Activated CD4-positive, alpha-beta memory T cell treated with anti-CD3 and anti-CD28 coated beads, Interleukin-2, amount 10 ng/mL, durations not matched to agents 7 days and 5 days (primary cell): ENCODE measurements at regions not wholly inside any gene's neighbourhood (a gene's known extent, or its start where the extent isn't known, plus 50 kb on each side); places are given as distances from the start of the nearest gene placed in this dataset.

Experiments
- CTCF ChIA-PET: fragments of 350-600 bp; sonication (Branson Sonifier 250); formaldehyde crosslinking; loops from one replicate; lab custom pipeline; 2021; ENCODE audit warnings: antibody characterized with exemption, inconsistent platforms; lab: Charles Lee
- POLR2A ChIA-PET: fragments of 350-600 bp; sonication (Branson Sonifier 250); formaldehyde crosslinking; loops from one replicate; lab custom pipeline; 2021; ENCODE audit warnings: antibody characterized with exemption; lab: Charles Lee
- DNase-seq: peaks from one replicate; pipeline ENCODE4 v3.0.0-alpha.2; 2020
- H3K27ac Mint-ChIP-seq: one replicate; pipeline ENCODE4 v1.8.0; 2021; ENCODE audit warnings: mild to moderate bottlenecking, mixed read lengths
- H3K27me3 Mint-ChIP-seq: one replicate; pipeline ENCODE4 v1.8.0; 2021; ENCODE audit warnings: mixed read lengths
- H3K36me3 Mint-ChIP-seq: one replicate; pipeline ENCODE4 v1.8.0; 2021; ENCODE audit warnings: low read depth, mixed read lengths
- H3K4me1 Mint-ChIP-seq: one replicate; pipeline ENCODE4 v1.8.0; 2021; ENCODE audit warnings: mixed read lengths
- H3K4me3 Mint-ChIP-seq: one replicate; pipeline ENCODE4 v1.8.0; 2021; ENCODE audit warnings: mild to moderate bottlenecking, mixed read lengths
- H3K9me3 Mint-ChIP-seq: one replicate; pipeline ENCODE4 v1.8.0; 2021; ENCODE audit warnings: mixed read lengths

DNA sequence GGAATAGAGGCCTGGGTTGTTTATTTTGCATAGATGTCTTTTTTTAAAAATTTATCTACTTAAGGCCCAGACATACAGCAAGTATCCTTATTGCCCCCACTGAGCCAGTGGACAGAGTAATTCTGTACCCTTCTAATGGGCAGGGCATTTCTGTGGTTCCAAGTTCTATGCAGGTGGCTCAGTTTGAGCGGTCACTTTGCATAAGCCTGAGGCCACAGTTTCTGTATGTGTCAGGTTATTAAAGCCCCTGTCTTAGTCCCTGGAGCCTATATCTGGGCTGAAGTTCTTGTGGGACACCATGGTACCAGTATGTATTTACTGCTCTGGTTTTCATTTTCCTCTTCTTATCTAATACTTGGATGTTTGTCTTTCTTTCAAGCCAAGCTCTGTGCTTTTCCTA lies 168.8 kb downstream of the MID1IP1 start:
- H3K36me3 Mint-ChIP-seq: no peaks in the 10 kb centered on the region
- POLR2A ChIA-PET: no interaction called here
- H3K9me3 Mint-ChIP-seq: no peaks in the 10 kb centered on the region
- no peak overlapping the region for H3K27ac Mint-ChIP-seq
- CTCF ChIA-PET: interaction anchor here (1.0 kb wide), 1 partner anchor 17 kb away, joined by 3 read pairs; no protein-coding TSS in a partner anchor
- H3K4me1 Mint-ChIP-seq: peaks cover 2% of the 10 kb centered on the region
- H3K27me3 Mint-ChIP-seq: no peaks in the 10 kb centered on the region
- H3K4me3 Mint-ChIP-seq: no peak overlapping the region
- no peak for DNase-seq

DNA sequence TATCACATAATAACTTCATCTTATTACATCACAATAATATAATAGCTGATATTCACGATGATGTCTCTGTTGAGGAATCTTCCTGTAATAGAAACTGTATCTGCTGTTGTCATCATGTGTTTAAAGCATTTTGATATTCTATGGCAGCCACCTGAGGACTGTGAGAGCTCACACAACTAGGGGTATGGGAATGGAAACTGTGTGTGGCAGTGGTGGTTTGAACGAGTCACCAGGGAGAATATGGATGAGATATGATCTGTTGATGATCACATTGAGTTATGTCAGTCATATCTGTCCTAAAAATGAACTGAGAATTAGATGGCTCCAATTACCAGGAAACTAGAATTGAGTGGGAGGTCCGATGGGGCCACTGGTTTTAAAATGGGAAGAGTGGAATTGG lies 169.6 kb downstream of the MID1IP1 start:
- no peaks in the 10 kb centered on the region for H3K36me3 Mint-ChIP-seq
- ChIA-PET POLR2A (no interaction called here), CTCF (no interaction called here)
- H3K27me3 Mint-ChIP-seq: no peaks in the 10 kb centered on the region
- no peaks in the 10 kb centered on the region for H3K9me3 Mint-ChIP-seq
- no peak for DNase-seq
- H3K27ac Mint-ChIP-seq: no peak overlapping the region
- H3K4me1 Mint-ChIP-seq: peaks cover 2% of the 10 kb centered on the region
- no peak overlapping the region for H3K4me3 Mint-ChIP-seq

DNA sequence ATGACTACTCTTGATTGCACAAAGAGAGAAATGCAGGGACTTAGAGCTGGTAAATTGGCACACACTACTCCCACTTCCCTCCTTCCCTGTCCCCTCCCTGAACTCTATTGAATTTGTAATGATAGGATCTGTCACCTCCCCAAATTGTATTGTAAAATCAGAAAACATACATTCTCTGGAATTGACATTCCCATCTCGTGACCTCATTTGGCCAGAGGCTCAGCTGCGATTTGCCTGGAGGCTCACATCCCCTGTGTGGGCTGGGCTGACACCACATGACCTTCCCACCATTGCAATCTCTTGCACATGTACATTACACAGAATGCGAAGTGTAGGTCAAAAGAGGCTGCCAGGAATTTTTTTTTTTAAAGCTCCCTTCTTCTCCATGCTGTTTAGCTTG lies 172.1 kb downstream of the MID1IP1 start:
- POLR2A ChIA-PET: no interaction called here
- H3K4me3 Mint-ChIP-seq: no peak overlapping the region
- no peaks in the 10 kb centered on the region for H3K36me3 Mint-ChIP-seq
- no peaks in the 10 kb centered on the region for H3K27me3 Mint-ChIP-seq
- H3K4me1 Mint-ChIP-seq: peaks cover 2% of the 10 kb centered on the region
- no peaks in the 10 kb centered on the region for H3K9me3 Mint-ChIP-seq
- no peak for DNase-seq
- no peak overlapping the region for H3K27ac Mint-ChIP-seq
- CTCF ChIA-PET: no interaction called here

DNA sequence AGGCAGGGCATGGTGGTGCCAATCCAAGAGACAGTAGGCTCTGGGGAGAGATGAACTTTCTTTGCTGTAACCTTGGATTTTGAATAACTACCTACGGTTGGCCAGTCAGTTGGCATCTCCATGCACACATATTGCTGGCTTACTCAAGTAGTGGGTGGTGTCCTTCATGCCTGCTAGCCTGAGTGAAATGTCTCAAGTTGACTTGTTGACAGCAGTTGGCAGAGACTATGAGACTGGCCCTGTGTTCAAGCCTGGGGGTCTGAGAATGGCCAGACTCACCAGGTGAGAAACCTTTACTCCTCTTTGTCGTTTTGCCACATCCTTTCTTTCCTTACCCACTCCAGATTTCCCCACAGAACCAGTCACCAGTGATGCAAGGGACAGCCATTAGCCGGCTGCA lies 173.3 kb downstream of the MID1IP1 start:
- H3K4me3 Mint-ChIP-seq: no peak overlapping the region
- no peak overlapping the region for H3K27ac Mint-ChIP-seq
- ChIA-PET CTCF (no interaction called here), POLR2A (no interaction called here)
- no peak for DNase-seq
- no peaks in the 10 kb centered on the region for H3K36me3 Mint-ChIP-seq
- H3K9me3 Mint-ChIP-seq: no peaks in the 10 kb centered on the region
- no peaks in the 10 kb centered on the region for H3K27me3 Mint-ChIP-seq
- peaks cover 2% of the 10 kb centered on the region for H3K4me1 Mint-ChIP-seq

DNA sequence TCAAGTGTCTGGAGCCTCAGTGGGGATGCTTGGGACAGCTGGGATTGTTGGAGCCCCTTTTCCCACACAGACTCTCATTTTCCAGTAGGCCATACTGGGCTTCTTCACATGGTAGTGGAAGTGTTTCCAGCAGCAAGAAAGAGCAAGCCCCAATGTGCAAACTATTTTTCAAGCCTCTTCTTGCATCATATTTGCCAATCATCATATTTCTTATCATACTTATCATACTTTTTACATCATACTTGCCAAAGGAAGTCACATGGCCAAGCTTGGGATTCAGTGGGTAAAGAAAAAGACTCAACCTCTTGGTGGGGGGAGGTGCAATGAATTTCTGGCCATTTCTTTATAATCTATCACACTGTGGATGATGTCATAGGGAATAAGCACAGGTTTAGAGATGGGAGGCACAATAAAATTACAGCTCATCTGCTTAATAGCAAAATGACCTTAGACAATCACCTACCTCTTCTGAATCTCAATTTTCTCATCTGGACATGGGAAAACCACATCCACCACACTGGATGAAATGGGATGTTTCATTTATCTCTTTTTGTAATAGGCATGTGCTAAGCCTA lies 174.2 kb downstream of the MID1IP1 start:
- no peak overlapping the region for H3K27ac Mint-ChIP-seq
- CTCF ChIA-PET: no interaction called here
- no peaks in the 10 kb centered on the region for H3K27me3 Mint-ChIP-seq
- no peaks in the 10 kb centered on the region for H3K9me3 Mint-ChIP-seq
- POLR2A ChIA-PET: no interaction called here
- H3K36me3 Mint-ChIP-seq: no peaks in the 10 kb centered on the region
- DNase-seq: no peak
- H3K4me3 Mint-ChIP-seq: no peak overlapping the region
- peaks cover 2% of the 10 kb centered on the region for H3K4me1 Mint-ChIP-seq

DNA sequence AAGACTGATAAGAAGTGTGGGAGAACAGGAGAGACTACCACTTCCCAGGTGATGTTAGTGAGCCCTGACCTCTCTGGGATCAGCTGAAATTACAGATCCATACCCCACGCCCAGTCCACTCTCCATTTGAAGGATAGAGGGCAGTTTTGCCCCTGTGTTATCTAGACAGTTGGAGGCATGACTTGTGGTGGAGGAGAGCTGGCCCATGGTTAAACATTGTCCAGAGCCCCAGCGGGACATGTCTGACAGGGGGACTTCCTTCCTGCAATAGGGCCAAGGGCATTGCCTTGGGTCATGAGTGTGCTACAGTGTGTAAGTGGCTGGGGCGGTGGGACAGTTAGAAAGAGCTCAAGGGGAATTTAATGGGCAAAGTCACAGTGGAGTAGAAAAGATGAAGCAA lies 181.1 kb downstream of the MID1IP1 start:
- CTCF ChIA-PET: no interaction called here
- Mint-ChIP-seq H3K27ac (no peak overlapping the region), H3K4me1 (no peaks in the 10 kb centered on the region)

DNA sequence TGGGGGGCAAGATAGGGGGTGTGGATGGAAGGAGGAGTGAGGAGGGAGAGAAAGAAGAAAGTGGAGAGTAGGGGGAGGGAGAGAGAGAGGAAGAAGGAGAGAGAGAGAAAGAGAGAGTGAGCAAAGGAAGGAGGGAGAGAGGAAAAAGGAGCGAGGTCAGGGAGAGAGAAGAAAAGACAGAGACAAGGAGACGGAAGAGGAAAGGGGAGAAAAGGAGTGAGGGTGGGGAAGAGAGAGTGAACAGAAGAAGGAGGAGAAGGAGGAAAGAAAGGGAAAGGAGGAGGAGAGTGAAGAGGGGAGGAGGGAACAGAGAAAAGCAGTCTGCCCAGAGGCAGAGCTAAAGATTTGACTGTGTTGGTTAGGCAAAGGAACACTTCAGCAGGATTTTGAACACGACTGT lies 181.6 kb downstream of the MID1IP1 start:
- ChIA-PET CTCF (no interaction called here), POLR2A (no interaction called here)
- Mint-ChIP-seq H3K27me3 (no peaks in the 10 kb centered on the region), H3K9me3 (no peaks in the 10 kb centered on the region), H3K27ac (no peak overlapping the region), H3K4me1 (no peaks in the 10 kb centered on the region), H3K4me3 (no peak overlapping the region), H3K36me3 (no peaks in the 10 kb centered on the region)
- DNase-seq: no peak

More for the DNA sequence above, 181.1 kb downstream of the MID1IP1 start:
- no peaks in the 10 kb centered on the region for H3K9me3 Mint-ChIP-seq
- H3K36me3 Mint-ChIP-seq: no peaks in the 10 kb centered on the region
- H3K27me3 Mint-ChIP-seq: no peaks in the 10 kb centered on the region
- H3K4me3 Mint-ChIP-seq: no peak overlapping the region
- no peak for DNase-seq
- POLR2A ChIA-PET: no interaction called here

DNA sequence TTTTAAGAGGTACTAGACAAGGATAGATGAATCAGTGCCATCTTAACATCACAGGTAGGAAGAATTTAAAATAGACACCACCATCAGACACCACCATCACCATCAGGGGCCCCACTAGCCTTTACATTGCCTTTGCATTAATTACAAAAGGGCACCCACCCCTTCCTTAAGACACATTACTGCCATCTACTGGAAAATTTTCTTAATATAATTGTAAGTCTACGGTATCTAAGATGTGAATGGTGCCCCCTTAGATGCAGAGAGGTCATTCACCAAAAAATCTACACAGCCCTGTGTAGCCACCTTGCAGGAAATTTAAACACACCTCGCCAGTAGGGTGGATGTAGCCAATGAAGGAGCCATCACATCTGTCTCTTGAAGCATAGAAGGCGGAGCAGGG lies 184.1 kb downstream of the MID1IP1 start:
- POLR2A ChIA-PET: no interaction called here
- Mint-ChIP-seq H3K9me3 (no peaks in the 10 kb centered on the region), H3K27me3 (no peaks in the 10 kb centered on the region), H3K36me3 (no peaks in the 10 kb centered on the region), H3K4me1 (no peaks in the 10 kb centered on the region), H3K4me3 (no peak overlapping the region), H3K27ac (no peak overlapping the region)
- no peak for DNase-seq
- CTCF ChIA-PET: no interaction called here

DNA sequence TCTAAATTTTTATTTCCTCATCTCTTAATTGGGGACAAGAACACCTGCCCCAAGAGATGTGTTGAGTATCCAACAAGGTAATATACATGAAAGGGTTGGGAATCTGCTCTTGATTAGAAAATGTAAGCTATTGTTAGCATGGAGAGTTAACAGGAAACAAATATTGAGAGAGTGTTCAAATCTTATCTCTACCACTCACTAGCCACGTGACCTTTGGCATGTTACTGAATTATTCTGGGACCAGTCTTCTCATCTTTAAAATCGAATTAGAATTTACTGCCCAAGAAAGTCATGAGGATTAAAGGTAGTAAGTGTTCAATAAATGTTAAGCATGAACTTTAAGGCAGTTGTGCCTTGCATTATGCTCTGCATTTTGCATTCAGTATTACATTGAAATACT lies 184.7 kb downstream of the MID1IP1 start:
- Mint-ChIP-seq H3K27me3 (no peaks in the 10 kb centered on the region), H3K36me3 (no peaks in the 10 kb centered on the region), H3K9me3 (no peaks in the 10 kb centered on the region), H3K4me3 (no peak overlapping the region), H3K27ac (no peak overlapping the region), H3K4me1 (no peaks in the 10 kb centered on the region)
- CTCF ChIA-PET: no interaction called here
- no peak for DNase-seq
- POLR2A ChIA-PET: no interaction called here

DNA sequence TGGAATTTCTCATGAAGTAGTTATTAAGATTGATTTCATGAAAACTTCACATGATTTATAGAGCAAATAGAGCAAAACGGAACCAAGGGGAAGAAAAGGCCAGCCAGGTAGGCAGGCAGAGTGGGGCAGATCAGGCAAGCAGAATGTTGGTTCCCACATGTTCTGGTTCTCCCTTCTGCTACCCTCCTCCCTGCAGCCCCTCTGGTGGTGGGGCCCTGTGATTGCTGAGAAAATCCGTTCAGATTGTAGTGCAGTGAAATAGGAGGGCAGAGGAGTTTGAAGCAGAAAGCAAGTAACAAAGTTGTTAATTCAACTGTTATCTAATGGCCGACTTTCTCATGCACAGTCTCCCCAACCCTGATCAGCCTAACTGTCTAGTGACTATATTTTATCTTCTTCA lies 185.3 kb downstream of the MID1IP1 start:
- CTCF ChIA-PET: interaction anchor here (1.0 to 1.3 kb wide), 2 partner anchors 17 to 232 kb away, joined by 3 to 4 read pairs; no protein-coding TSS in a partner anchor
- Mint-ChIP-seq H3K4me1 (no peaks in the 10 kb centered on the region), H3K27me3 (no peaks in the 10 kb centered on the region), H3K36me3 (no peaks in the 10 kb centered on the region), H3K27ac (no peak overlapping the region), H3K9me3 (no peaks in the 10 kb centered on the region), H3K4me3 (no peak overlapping the region)
- POLR2A ChIA-PET: no interaction called here
- no peak for DNase-seq

DNA sequence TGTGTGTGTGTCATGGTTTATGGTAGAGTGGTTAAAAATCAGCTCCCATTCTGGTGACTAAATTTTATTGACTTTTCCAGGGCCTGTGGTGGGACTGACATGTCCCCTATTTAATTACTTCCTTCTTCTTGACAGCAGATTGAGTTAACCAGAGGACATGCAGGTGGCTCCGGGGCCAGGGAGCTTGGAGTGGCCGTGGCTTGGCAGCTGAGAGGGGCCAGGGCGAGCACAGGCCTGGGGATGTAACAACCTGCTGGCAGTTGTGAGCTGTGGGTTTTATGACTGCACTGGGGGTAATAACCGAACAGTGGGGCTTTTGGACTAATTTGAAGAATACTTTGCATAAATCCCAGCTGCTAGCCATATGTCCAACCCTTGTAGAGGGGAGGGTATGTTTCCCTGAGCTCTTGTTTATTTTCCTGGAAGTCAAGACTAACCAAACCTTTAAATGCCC lies 186.0 kb downstream of the MID1IP1 start:
- POLR2A ChIA-PET: no interaction called here
- H3K9me3 Mint-ChIP-seq: no peaks in the 10 kb centered on the region
- no peaks in the 10 kb centered on the region for H3K27me3 Mint-ChIP-seq
- no peak overlapping the region for H3K4me3 Mint-ChIP-seq
- no peaks in the 10 kb centered on the region for H3K36me3 Mint-ChIP-seq
- CTCF ChIA-PET: interaction anchor here (1.0 to 1.3 kb wide), 2 partner anchors 18 to 233 kb away, joined by 3 to 4 read pairs; no protein-coding TSS in a partner anchor
- DNase-seq: no peak
- no peak overlapping the region for H3K27ac Mint-ChIP-seq
- H3K4me1 Mint-ChIP-seq: no peaks in the 10 kb centered on the region

DNA sequence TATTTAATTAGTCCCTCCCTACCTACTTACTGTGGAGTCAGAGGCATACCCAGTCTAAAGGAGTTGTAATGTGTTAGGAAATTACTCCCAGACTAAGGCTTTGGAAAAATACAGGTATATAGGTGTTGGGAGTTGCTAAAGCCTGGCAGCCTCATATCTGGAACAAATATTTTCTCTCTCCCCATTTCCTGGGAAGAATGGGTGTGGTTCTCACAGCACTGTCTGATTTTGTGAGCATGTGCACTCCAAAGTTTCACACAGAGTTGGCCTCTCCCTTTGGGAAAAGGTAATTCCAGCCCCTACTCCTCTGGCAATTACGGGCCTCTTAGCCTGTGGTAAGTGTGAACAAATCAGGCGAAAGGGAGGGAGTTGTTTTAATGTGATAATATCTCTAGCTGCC lies 187.0 kb downstream of the MID1IP1 start:
- Mint-ChIP-seq H3K4me1 (no peaks in the 10 kb centered on the region), H3K27me3 (no peaks in the 10 kb centered on the region), H3K27ac (no peak overlapping the region), H3K36me3 (no peaks in the 10 kb centered on the region), H3K4me3 (no peak overlapping the region), H3K9me3 (no peaks in the 10 kb centered on the region)
- CTCF ChIA-PET: no interaction called here
- POLR2A ChIA-PET: no interaction called here
- no peak for DNase-seq

DNA sequence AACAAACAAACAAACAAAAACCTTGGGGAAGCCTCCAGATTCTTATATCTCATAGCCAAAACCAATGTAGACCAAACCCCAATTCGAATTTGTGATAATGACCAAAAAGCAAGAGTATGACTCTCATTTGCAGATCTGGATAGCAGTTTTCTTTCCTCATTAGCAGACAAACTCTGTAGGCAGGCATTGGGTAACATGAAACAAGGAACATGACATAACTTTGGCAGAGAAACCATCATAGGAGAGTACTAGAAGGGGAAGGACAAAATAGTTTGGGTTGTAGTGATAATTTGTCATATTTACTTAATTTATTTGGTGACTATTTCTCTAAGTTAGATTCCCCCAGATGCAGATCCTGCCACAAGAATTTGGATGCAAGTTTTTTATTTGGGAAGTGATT lies 187.8 kb downstream of the MID1IP1 start:
- no peak overlapping the region for H3K27ac Mint-ChIP-seq
- POLR2A ChIA-PET: no interaction called here
- H3K4me1 Mint-ChIP-seq: no peaks in the 10 kb centered on the region
- H3K36me3 Mint-ChIP-seq: no peaks in the 10 kb centered on the region
- CTCF ChIA-PET: no interaction called here
- no peaks in the 10 kb centered on the region for H3K9me3 Mint-ChIP-seq
- H3K27me3 Mint-ChIP-seq: no peaks in the 10 kb centered on the region
- DNase-seq: no peak
- no peak overlapping the region for H3K4me3 Mint-ChIP-seq

DNA sequence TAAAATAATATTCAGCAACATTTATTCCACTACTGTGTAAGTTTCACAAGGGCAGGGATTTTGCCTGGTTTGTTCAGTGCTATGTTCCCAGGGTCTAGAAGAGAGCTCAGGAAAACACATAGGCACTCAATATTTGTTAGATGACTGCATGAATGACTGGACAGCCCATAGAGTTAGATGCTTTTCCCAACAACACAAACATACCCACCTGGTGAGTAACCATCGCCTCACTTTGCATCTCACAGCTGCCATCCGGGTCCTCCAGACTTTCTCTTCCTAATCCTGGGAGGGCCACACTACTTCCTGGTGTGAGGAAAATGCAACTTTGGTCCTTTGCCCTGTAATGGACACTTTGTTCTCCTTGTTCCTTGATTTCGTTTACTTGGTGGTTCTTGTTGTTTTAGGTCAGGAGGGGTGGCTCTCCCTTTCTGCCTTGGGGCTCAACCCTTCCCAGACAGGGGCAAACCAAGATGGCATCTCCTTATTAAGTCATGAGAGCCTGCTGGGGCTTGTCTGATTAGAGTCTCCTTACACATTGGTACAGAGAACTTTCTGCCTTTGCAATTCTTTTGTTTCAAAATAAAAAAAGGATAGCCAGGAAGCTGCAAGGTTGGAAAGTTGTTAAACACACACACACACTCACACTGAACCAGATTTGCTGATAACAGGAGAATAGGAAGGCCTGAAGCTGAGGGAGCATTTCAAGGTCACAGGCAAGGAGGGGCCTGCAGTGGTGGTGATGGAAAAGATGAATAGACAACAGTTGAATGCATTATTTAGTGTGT lies 190.6 kb downstream of the MID1IP1 start:
- Mint-ChIP-seq H3K4me1 (no peaks in the 10 kb centered on the region), H3K27ac (no peak overlapping the region), H3K36me3 (no peaks in the 10 kb centered on the region), H3K9me3 (no peaks in the 10 kb centered on the region), H3K4me3 (no peak overlapping the region), H3K27me3 (no peaks in the 10 kb centered on the region)
- POLR2A ChIA-PET: no interaction called here
- no peak for DNase-seq
- CTCF ChIA-PET: no interaction called here
